IPS-15b (cell line): ENCODE measurements at regions not wholly inside any gene's neighbourhood (a gene's known extent, or its start where the extent isn't known, plus 50 kb on each side); places are given as distances from the start of the nearest gene placed in this dataset.
"Not testable (repeated sequence)": the region's sequence is repeated elsewhere in the genome, so short reads cannot be mapped to it uniquely, and the experiment has no call there.

Source experiments
- H3K27me3 ChIP-seq: one replicate; pipeline ENCODE4 v1.6.1; 2013; ENCODE audit warnings: low read length; ENCODE audit not compliant: control insufficient read depth, insufficient read depth
- H3K36me3 ChIP-seq: one replicate; pipeline ENCODE4 v1.6.1; 2013; ENCODE audit warnings: low read length; ENCODE audit not compliant: control insufficient read depth, insufficient read depth
- H3K4me1 ChIP-seq: one replicate; pipeline ENCODE4 v1.6.1; 2013; ENCODE audit warnings: mild to moderate bottlenecking, low read length; ENCODE audit not compliant: control insufficient read depth, insufficient read depth
- H3K4me3 ChIP-seq: one replicate; pipeline ENCODE4 v1.5.1; 2013; ENCODE audit warnings: low read depth, low read length
- H3K9ac ChIP-seq: one replicate; pipeline ENCODE4 v1.6.1; 2013; ENCODE audit warnings: low read depth, mild to moderate bottlenecking, low read length
- H3K9me3 ChIP-seq: one replicate; pipeline ENCODE4 v1.6.1; 2013; ENCODE audit warnings: mild to moderate bottlenecking, low read length; ENCODE audit not compliant: control insufficient read depth, insufficient read depth

- H3K9ac ChIP-seq, H3K27me3 ChIP-seq, H3K9me3 ChIP-seq, H3K36me3 ChIP-seq, H3K4me1 ChIP-seq, H3K4me3 ChIP-seq: not testable (repeated sequence)
These were observed 146.7 kb upstream of the SFSWAP start for GRCh38 chr12:131564138-131564727.

- no peaks in the 10 kb centered on the region for H3K9me3 ChIP-seq
- no peak overlapping the region for H3K4me3 ChIP-seq
- H3K27me3 ChIP-seq: no peaks in the 10 kb centered on the region
- H3K36me3 ChIP-seq: no peaks in the 10 kb centered on the region
- no peaks in the 10 kb centered on the region for H3K4me1 ChIP-seq
- no peak overlapping the region for H3K9ac ChIP-seq
These were observed 146.0 kb upstream of the SFSWAP start for GRCh38 chr12:131564845-131565244.

GRCh38 chr12:131565267-131566015, 145.4 kb upstream of the SFSWAP start:
- Histone ChIP-seq H3K4me3 (no peak overlapping the region), H3K36me3 (no peaks in the 10 kb centered on the region), H3K9me3 (no peaks in the 10 kb centered on the region), H3K4me1 (no peaks in the 10 kb centered on the region), H3K27me3 (no peaks in the 10 kb centered on the region), H3K9ac (no peak overlapping the region)

- Histone ChIP-seq H3K4me3 (no peak overlapping the region), H3K9ac (no peak overlapping the region), H3K36me3 (no peaks in the 10 kb centered on the region), H3K27me3 (no peaks in the 10 kb centered on the region), H3K4me1 (no peaks in the 10 kb centered on the region), H3K9me3 (no peaks in the 10 kb centered on the region)
These were observed 142.6 kb upstream of the SFSWAP start for GRCh38 chr12:131568336-131568735.

- Histone ChIP-seq H3K9ac (no peak overlapping the region), H3K4me3 (no peak overlapping the region), H3K27me3 (no peaks in the 10 kb centered on the region), H3K4me1 (peaks cover 4% of the 10 kb centered on the region), H3K9me3 (no peaks in the 10 kb centered on the region), H3K36me3 (no peaks in the 10 kb centered on the region)
These were observed 140.3 kb upstream of the SFSWAP start for GRCh38 chr12:131570596-131570995.

GRCh38 chr12:131571827-131572226, 139.1 kb upstream of the SFSWAP start:
- Histone ChIP-seq H3K4me3 (no peak overlapping the region), H3K4me1 (peaks cover 4% of the 10 kb centered on the region), H3K9ac (no peak overlapping the region), H3K36me3 (no peaks in the 10 kb centered on the region), H3K27me3 (no peaks in the 10 kb centered on the region), H3K9me3 (no peaks in the 10 kb centered on the region)

GRCh38 chr12:131572626-131573025, 138.3 kb upstream of the SFSWAP start:
- Histone ChIP-seq H3K4me1 (peaks cover 4% of the 10 kb centered on the region), H3K4me3 (no peak overlapping the region), H3K9me3 (no peaks in the 10 kb centered on the region), H3K9ac (no peak overlapping the region), H3K27me3 (no peaks in the 10 kb centered on the region), H3K36me3 (no peaks in the 10 kb centered on the region)

GRCh38 chr12:131573631-131574394, 137.1 kb upstream of the SFSWAP start:
- no peak overlapping the region for H3K4me3 ChIP-seq
- no peak overlapping the region for H3K9ac ChIP-seq
- peaks cover 4% of the 10 kb centered on the region for H3K4me1 ChIP-seq
- no peaks in the 10 kb centered on the region for H3K27me3 ChIP-seq
- no peaks in the 10 kb centered on the region for H3K36me3 ChIP-seq
- no peaks in the 10 kb centered on the region for H3K9me3 ChIP-seq

- Histone ChIP-seq H3K9ac (no peak overlapping the region), H3K27me3 (no peaks in the 10 kb centered on the region), H3K36me3 (no peaks in the 10 kb centered on the region), H3K4me3 (no peak overlapping the region), H3K9me3 (no peaks in the 10 kb centered on the region), H3K4me1 (peaks cover 4% of the 10 kb centered on the region)
These were observed 136.5 kb upstream of the SFSWAP start for GRCh38 chr12:131574395-131574771.

GRCh38 chr12:131575371-131575770, 135.5 kb upstream of the SFSWAP start:
- Histone ChIP-seq H3K9me3 (no peaks in the 10 kb centered on the region), H3K27me3 (no peaks in the 10 kb centered on the region), H3K36me3 (no peaks in the 10 kb centered on the region), H3K4me1 (peaks cover 4% of the 10 kb centered on the region), H3K4me3 (no peak overlapping the region), H3K9ac (no peak overlapping the region)

- not testable (repeated sequence) for H3K9ac ChIP-seq, H3K9me3 ChIP-seq, H3K4me1 ChIP-seq, H3K27me3 ChIP-seq, H3K4me3 ChIP-seq, H3K36me3 ChIP-seq
These were observed 134.2 kb upstream of the SFSWAP start for GRCh38 chr12:131576734-131577133.

- no peak overlapping the region for H3K4me3 ChIP-seq
- no peaks in the 10 kb centered on the region for H3K9me3 ChIP-seq
- no peaks in the 10 kb centered on the region for H3K27me3 ChIP-seq
- no peaks in the 10 kb centered on the region for H3K36me3 ChIP-seq
- peaks cover 4% of the 10 kb centered on the region for H3K4me1 ChIP-seq
- H3K9ac ChIP-seq: no peak overlapping the region
These were observed 133.1 kb upstream of the SFSWAP start for GRCh38 chr12:131577766-131578165.
